Panc1 (cell line): ENCODE measurements at regions not wholly inside any gene's neighbourhood (a gene's known extent, or its start where the extent isn't known, plus 50 kb on each side); places are given as distances from the start of the nearest gene placed in this dataset.

Experiments used
- POLR2AphosphoS5 ChIP-seq: IDR thresholded peaks from 2 replicates; pipeline ENCODE4 v1.6.1; 2012; ENCODE audit warnings: mild to moderate bottlenecking, low read depth, low read length, moderate library complexity
- SIN3A ChIP-seq: IDR thresholded peaks from 2 replicates; pipeline ENCODE4 v1.6.1; 2012; ENCODE audit warnings: low read depth, mild to moderate bottlenecking, low read length, moderate library complexity, borderline replicate concordance; ENCODE audit not compliant: insufficient read depth
- TCF7L2 ChIP-seq: IDR thresholded peaks from 2 replicates; pipeline ENCODE4 v1.6.1; 2011; ENCODE audit warnings: mild to moderate bottlenecking, low read depth, low read length, inconsistent platforms
- TF ChIP-seq, protein P1 (sequence below): fragments of 450-650 bp; IDR thresholded peaks from 2 replicates; pipeline ENCODE4 v1.5.1; 2017; ENCODE audit warnings: mild to moderate bottlenecking
- TF ChIP-seq, protein P2 (sequence below), 2 experiments: IDR thresholded peaks; 2 replicates each; pipeline ENCODE4 v1.6.1; 2011 to 2012; ENCODE audit warnings: low read depth in 2 of 2, control low read depth in 1 of 2, low read length in 1 of 2, mild to moderate bottlenecking in 1 of 2, moderate library complexity in 1 of 2; ENCODE audit not compliant: insufficient read depth in 1 of 2

DNA sequence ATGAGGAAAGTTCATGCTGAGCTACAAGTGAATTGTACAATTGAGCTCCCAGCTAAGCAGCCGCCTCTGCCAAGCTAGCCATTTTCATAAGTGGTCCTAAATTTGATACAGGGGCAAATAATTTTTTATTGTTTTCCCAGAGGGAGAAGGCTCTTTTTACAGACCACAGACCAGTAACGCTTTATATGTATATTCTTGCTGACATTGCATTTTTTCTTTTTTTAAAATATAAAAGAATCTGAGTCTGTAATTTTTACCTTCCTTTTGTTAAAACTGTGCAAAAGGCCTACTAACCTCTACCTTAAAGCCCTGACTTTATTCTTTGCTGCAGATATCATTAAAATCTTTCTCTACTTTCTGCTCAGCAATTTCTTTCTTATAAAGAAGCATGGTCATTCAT lies 501.2 kb upstream of the INTU start:
- TF ChIP-seq, protein P1, sequence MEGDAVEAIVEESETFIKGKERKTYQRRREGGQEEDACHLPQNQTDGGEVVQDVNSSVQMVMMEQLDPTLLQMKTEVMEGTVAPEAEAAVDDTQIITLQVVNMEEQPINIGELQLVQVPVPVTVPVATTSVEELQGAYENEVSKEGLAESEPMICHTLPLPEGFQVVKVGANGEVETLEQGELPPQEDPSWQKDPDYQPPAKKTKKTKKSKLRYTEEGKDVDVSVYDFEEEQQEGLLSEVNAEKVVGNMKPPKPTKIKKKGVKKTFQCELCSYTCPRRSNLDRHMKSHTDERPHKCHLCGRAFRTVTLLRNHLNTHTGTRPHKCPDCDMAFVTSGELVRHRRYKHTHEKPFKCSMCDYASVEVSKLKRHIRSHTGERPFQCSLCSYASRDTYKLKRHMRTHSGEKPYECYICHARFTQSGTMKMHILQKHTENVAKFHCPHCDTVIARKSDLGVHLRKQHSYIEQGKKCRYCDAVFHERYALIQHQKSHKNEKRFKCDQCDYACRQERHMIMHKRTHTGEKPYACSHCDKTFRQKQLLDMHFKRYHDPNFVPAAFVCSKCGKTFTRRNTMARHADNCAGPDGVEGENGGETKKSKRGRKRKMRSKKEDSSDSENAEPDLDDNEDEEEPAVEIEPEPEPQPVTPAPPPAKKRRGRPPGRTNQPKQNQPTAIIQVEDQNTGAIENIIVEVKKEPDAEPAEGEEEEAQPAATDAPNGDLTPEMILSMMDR: no peak
- TF ChIP-seq TCF7L2 (no peak), POLR2AphosphoS5 (no peak), SIN3A (no peak)
- TF ChIP-seq, protein P2, sequence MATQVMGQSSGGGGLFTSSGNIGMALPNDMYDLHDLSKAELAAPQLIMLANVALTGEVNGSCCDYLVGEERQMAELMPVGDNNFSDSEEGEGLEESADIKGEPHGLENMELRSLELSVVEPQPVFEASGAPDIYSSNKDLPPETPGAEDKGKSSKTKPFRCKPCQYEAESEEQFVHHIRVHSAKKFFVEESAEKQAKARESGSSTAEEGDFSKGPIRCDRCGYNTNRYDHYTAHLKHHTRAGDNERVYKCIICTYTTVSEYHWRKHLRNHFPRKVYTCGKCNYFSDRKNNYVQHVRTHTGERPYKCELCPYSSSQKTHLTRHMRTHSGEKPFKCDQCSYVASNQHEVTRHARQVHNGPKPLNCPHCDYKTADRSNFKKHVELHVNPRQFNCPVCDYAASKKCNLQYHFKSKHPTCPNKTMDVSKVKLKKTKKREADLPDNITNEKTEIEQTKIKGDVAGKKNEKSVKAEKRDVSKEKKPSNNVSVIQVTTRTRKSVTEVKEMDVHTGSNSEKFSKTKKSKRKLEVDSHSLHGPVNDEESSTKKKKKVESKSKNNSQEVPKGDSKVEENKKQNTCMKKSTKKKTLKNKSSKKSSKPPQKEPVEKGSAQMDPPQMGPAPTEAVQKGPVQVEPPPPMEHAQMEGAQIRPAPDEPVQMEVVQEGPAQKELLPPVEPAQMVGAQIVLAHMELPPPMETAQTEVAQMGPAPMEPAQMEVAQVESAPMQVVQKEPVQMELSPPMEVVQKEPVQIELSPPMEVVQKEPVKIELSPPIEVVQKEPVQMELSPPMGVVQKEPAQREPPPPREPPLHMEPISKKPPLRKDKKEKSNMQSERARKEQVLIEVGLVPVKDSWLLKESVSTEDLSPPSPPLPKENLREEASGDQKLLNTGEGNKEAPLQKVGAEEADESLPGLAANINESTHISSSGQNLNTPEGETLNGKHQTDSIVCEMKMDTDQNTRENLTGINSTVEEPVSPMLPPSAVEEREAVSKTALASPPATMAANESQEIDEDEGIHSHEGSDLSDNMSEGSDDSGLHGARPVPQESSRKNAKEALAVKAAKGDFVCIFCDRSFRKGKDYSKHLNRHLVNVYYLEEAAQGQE (IDR thresholded peaks at IDR 0.05; ENCODE audit: insufficient read depth in 1 of 2, low read depth in 2 of 2, low read length in 1 of 2): no peak
